Stimulated activated CD4-positive, alpha-beta T cell treated with anti-CD3 and anti-CD28 coated beads, TNF-alpha, amount 100 ng/mL, for 1 hour (primary cell): ENCODE measurements at regions not wholly inside any gene's neighbourhood (a gene's known extent, or its start where the extent isn't known, plus 50 kb on each side); places are given as distances from the start of the nearest gene placed in this dataset.
"Not testable (repeated sequence)": the region's sequence is repeated elsewhere in the genome, so short reads cannot be mapped to it uniquely, and the experiment has no call there.

Experiments
- DNase-seq, 3 donors: peaks; one replicate each; pipeline ENCODE4 v3.0.0-alpha.2; 2020; ENCODE audit warnings: low read depth in 3 of 3, low spot score in 1 of 3

- DNase-seq: no peak
Observed at GRCh38 chr1:14247666-14248065, 350.8 kb upstream of the KAZN start.

- DNase-seq: no peak
Observed at GRCh38 chr1:14251871-14252270, 346.6 kb upstream of the KAZN start.

- DNase-seq: no peak
Observed at GRCh38 chr1:14253676-14254075, 344.8 kb upstream of the KAZN start.

- DNase-seq: no peak
Observed at GRCh38 chr1:14254251-14254650, 344.2 kb upstream of the KAZN start.

GRCh38 chr1:14255233-14255632 is 343.3 kb upstream of the KAZN start:
- DNase-seq: no peak

- DNase-seq: no peak
Observed at GRCh38 chr1:14255711-14256110, 342.8 kb upstream of the KAZN start.

GRCh38 chr1:14259191-14259757 is 339.2 kb upstream of the KAZN start:
- DNase-seq: no peak

- no peak for DNase-seq
Observed at GRCh38 chr1:14260480-14260879, 338.0 kb upstream of the KAZN start.

- no peak for DNase-seq
Observed at GRCh38 chr1:14261395-14261794, 337.1 kb upstream of the KAZN start.

GRCh38 chr1:14262637-14263036 is 335.8 kb upstream of the KAZN start:
- DNase-seq: no peak

- DNase-seq: no peak
Observed at GRCh38 chr1:14263225-14263624, 335.3 kb upstream of the KAZN start.

GRCh38 chr1:14263671-14264070 is 334.8 kb upstream of the KAZN start:
- no peak for DNase-seq

GRCh38 chr1:14265495-14265894 is 333.0 kb upstream of the KAZN start:
- DNase-seq: no peak

- no peak for DNase-seq
Observed at GRCh38 chr1:14267991-14268390, 330.5 kb upstream of the KAZN start.

GRCh38 chr1:14270821-14271220 is 327.7 kb upstream of the KAZN start:
- no peak for DNase-seq

GRCh38 chr1:14273811-14274210 is 324.7 kb upstream of the KAZN start:
- no peak for DNase-seq

GRCh38 chr1:14279891-14280290 is 318.6 kb upstream of the KAZN start:
- not testable (repeated sequence) for DNase-seq

GRCh38 chr1:14280909-14281308 is 317.6 kb upstream of the KAZN start:
- no peak for DNase-seq

GRCh38 chr1:14281412-14281811 is 317.1 kb upstream of the KAZN start:
- no peak for DNase-seq

- no peak for DNase-seq
Observed at GRCh38 chr1:14282707-14283106, 315.8 kb upstream of the KAZN start.

- DNase-seq: no peak
Observed at GRCh38 chr1:14285238-14285637, 313.2 kb upstream of the KAZN start.

GRCh38 chr1:14291182-14291581 is 307.3 kb upstream of the KAZN start:
- not testable (repeated sequence) for DNase-seq

- DNase-seq: no peak
Observed at GRCh38 chr1:14292520-14292919, 306.0 kb upstream of the KAZN start.

GRCh38 chr1:14294006-14294405 is 304.5 kb upstream of the KAZN start:
- DNase-seq: no peak
